Heart left ventricle (tissue), 13 donors: ENCODE measurements at regions not wholly inside any gene's neighbourhood (a gene's known extent, or its start where the extent isn't known, plus 50 kb on each side); places are given as distances from the start of the nearest gene placed in this dataset.

Source experiments
- CTCF ChIP-seq, 12 donors: fragments of 200-600 bp; sonication (generic) in 4 of 12; IDR thresholded peaks; one replicate each; pipeline versions ENCODE4 v1.5.0 to v1.8.0; 2018 to 2022; ENCODE audit warnings: antibody characterized with exemption in 12 of 12, mild to moderate bottlenecking in 5 of 12
- POLR2A ChIP-seq, 2 donors: fragments of 450-650 bp; IDR thresholded peaks; one replicate each; pipeline ENCODE4 v1.6.1; 2017; ENCODE audit warnings: antibody characterized with exemption in 2 of 2, mild to moderate bottlenecking in 2 of 2, moderate library complexity in 2 of 2
- donor health status: ischemic (EF 13 %, LVEDD 7.1; RV severe dilation, severe dysfunction).
- donor health status: DM: no; HTN: yes; CAD: no.
- donor health status: DM: no; HTN: no; CAD: no.
- donor health status: ischemic (EF 25% LVEDD 6.9; RV normal size, moderate dysfunction).
- donor health status: ischemic (EF 25% LVEDD 5.7; RV mildly dilated, moderate dysfunction).
- donor health status: ischemic (EF 35%, LVEDD 5.7; RV mildly dilated, moderate dysfunction).
- donor health status: nonischemic (EF 11% LVEDD 7.7; RV severe dilation, severe dysfunction).
- donor health status: DM: yes; HTN: yes; CAD: no.
- donor health status: PGD.
- donor health status: ischemic (EF 29% LVEDD 5.4; RV normal size, mild dysfunction).
- donor health status: nonischemic (EF 23%, LVEDD 6.1; RV moderate dilation, normal function).

DNA sequence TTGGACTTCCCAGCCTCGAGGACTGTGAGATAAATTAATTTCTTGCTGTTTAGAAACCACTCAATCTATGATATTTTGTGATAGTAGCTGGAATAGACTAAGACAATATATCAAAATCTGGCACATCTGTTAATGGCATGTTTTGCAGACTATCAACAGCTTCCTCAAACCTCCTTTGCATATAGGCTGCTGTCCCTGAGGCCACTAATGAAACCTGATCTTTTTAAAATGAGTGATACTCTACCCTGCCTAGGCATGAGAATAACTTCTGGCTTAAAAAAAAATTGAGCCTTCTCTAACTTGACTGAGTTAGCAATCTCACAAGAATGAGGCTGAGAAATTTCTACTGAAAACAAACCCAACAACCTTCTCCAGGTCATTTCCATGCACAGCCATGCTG lies 176.0 kb upstream of the CRBN start:
- TF ChIP-seq CTCF (IDR thresholded peaks at IDR 0.05), result no peak
- no peak for TF ChIP-seq POLR2A (IDR thresholded peaks at IDR 0.05)
